ENCODE measurements at regions not wholly inside any gene's neighbourhood (a gene's known extent, or its start where the extent isn't known, plus 50 kb on each side); places are given as distances from the start of the nearest gene placed in this dataset.

GRCh38 chr18:55166260-55166598 is 207.0 kb upstream of the CCDC68 start:
- Histone ChIP-seq H3K4me1 (ENCODE audit: control insufficient read depth in 3 of 3, insufficient read depth in 3 of 3, low read length in 3 of 3) (no peaks in the 10 kb centered on the region), H3K27ac (ENCODE audit: low read depth, low read length) (no peak overlapping the region), H3K9me3 (ENCODE audit: control insufficient read depth in 3 of 3, low read length in 3 of 3) (no peaks in the 10 kb centered on the region), H3K27me3 (ENCODE audit: control insufficient read depth in 3 of 3, insufficient read depth in 3 of 3, low read length in 3 of 3) (no peaks in the 10 kb centered on the region), H3K4me3 (ENCODE audit: low read length in 3 of 3) (no peak overlapping the region), H3K36me3 (ENCODE audit: control insufficient read depth in 3 of 3, insufficient read depth in 3 of 3, low read length in 3 of 3) (no peaks in the 10 kb centered on the region), H3K9ac (ENCODE audit: low read depth in 1 of 3, low read length in 3 of 3) (no peak overlapping the region)

GRCh38 chr18:55163550-55163949 is 204.3 kb upstream of the CCDC68 start:
- no peaks in the 10 kb centered on the region for H3K4me1 ChIP-seq (ENCODE audit: control insufficient read depth in 3 of 3, insufficient read depth in 3 of 3, low read length in 3 of 3)

GRCh38 chr18:55161916-55162315 is 202.7 kb upstream of the CCDC68 start:
- peaks cover 0 to 3% (median 0%) of the 10 kb centered on the region in 3 donors for H3K9me3 ChIP-seq (ENCODE audit: control insufficient read depth in 3 of 3, low read length in 3 of 3)
- H3K9ac ChIP-seq (ENCODE audit: low read depth in 1 of 3, low read length in 3 of 3), result no peak overlapping the region
- H3K27me3 ChIP-seq (ENCODE audit: control insufficient read depth in 3 of 3, insufficient read depth in 3 of 3, low read length in 3 of 3), result no peaks in the 10 kb centered on the region
- no peaks in the 10 kb centered on the region for H3K36me3 ChIP-seq (ENCODE audit: control insufficient read depth in 3 of 3, insufficient read depth in 3 of 3, low read length in 3 of 3)
- no peak overlapping the region for H3K27ac ChIP-seq (ENCODE audit: low read depth, low read length)
- no peaks in the 10 kb centered on the region for H3K4me1 ChIP-seq (ENCODE audit: control insufficient read depth in 3 of 3, insufficient read depth in 3 of 3, low read length in 3 of 3)
- H3K4me3 ChIP-seq (ENCODE audit: low read length in 3 of 3), result no peak overlapping the region

More at GRCh38 chr18:55163550-55163949, 204.3 kb upstream of the CCDC68 start:
- Histone ChIP-seq H3K9ac (ENCODE audit: low read depth in 1 of 3, low read length in 3 of 3) (no peak overlapping the region), H3K9me3 (ENCODE audit: control insufficient read depth in 3 of 3, low read length in 3 of 3) (no peaks in the 10 kb centered on the region), H3K4me3 (ENCODE audit: low read length in 3 of 3) (no peak overlapping the region), H3K27me3 (ENCODE audit: control insufficient read depth in 3 of 3, insufficient read depth in 3 of 3, low read length in 3 of 3) (no peaks in the 10 kb centered on the region), H3K27ac (ENCODE audit: low read depth, low read length) (no peak overlapping the region), H3K36me3 (ENCODE audit: control insufficient read depth in 3 of 3, insufficient read depth in 3 of 3, low read length in 3 of 3) (no peaks in the 10 kb centered on the region)

- H3K27me3 ChIP-seq (ENCODE audit: control insufficient read depth in 3 of 3, insufficient read depth in 3 of 3, low read length in 3 of 3), result no peaks in the 10 kb centered on the region
- H3K9ac ChIP-seq (ENCODE audit: low read depth in 1 of 3, low read length in 3 of 3), result no peak overlapping the region
- H3K27ac ChIP-seq (ENCODE audit: low read depth, low read length), result no peak overlapping the region
- no peak overlapping the region for H3K4me3 ChIP-seq (ENCODE audit: low read length in 3 of 3)
- no peaks in the 10 kb centered on the region for H3K36me3 ChIP-seq (ENCODE audit: control insufficient read depth in 3 of 3, insufficient read depth in 3 of 3, low read length in 3 of 3)
- H3K9me3 ChIP-seq (ENCODE audit: control insufficient read depth in 3 of 3, low read length in 3 of 3), result peaks cover 0 to 3% (median 0%) of the 10 kb centered on the region in 3 donors
- no peaks in the 10 kb centered on the region for H3K4me1 ChIP-seq (ENCODE audit: control insufficient read depth in 3 of 3, insufficient read depth in 3 of 3, low read length in 3 of 3)
Observed at GRCh38 chr18:55159027-55159426, 199.8 kb upstream of the CCDC68 start.

- H3K36me3 ChIP-seq (ENCODE audit: control insufficient read depth in 3 of 3, insufficient read depth in 3 of 3, low read length in 3 of 3), result no peaks in the 10 kb centered on the region
- H3K27me3 ChIP-seq (ENCODE audit: control insufficient read depth in 3 of 3, insufficient read depth in 3 of 3, low read length in 3 of 3), result no peaks in the 10 kb centered on the region
- no peak overlapping the region for H3K27ac ChIP-seq (ENCODE audit: low read depth, low read length)
- H3K4me1 ChIP-seq (ENCODE audit: control insufficient read depth in 3 of 3, insufficient read depth in 3 of 3, low read length in 3 of 3), result no peaks in the 10 kb centered on the region
- H3K4me3 ChIP-seq (ENCODE audit: low read length in 3 of 3), result no peak overlapping the region
- H3K9ac ChIP-seq (ENCODE audit: low read depth in 1 of 3, low read length in 3 of 3), result no peak overlapping the region
- peaks cover 0 to 3% (median 0%) of the 10 kb centered on the region in 3 donors for H3K9me3 ChIP-seq (ENCODE audit: control insufficient read depth in 3 of 3, low read length in 3 of 3)
Observed at GRCh38 chr18:55158570-55158969, 199.3 kb upstream of the CCDC68 start.

- Histone ChIP-seq H3K4me1 (ENCODE audit: control insufficient read depth in 3 of 3, insufficient read depth in 3 of 3, low read length in 3 of 3) (peaks cover 0 to 7% (median 0%) of the 10 kb centered on the region in 3 donors), H3K27ac (ENCODE audit: low read depth, low read length) (no peak overlapping the region), H3K27me3 (ENCODE audit: control insufficient read depth in 3 of 3, insufficient read depth in 3 of 3, low read length in 3 of 3) (no peaks in the 10 kb centered on the region), H3K36me3 (ENCODE audit: control insufficient read depth in 3 of 3, insufficient read depth in 3 of 3, low read length in 3 of 3) (no peaks in the 10 kb centered on the region), H3K9ac (ENCODE audit: low read depth in 1 of 3, low read length in 3 of 3) (no peak overlapping the region), H3K9me3 (ENCODE audit: control insufficient read depth in 3 of 3, low read length in 3 of 3) (peaks cover 0 to 2% (median 0%) of the 10 kb centered on the region in 3 donors), H3K4me3 (ENCODE audit: low read length in 3 of 3) (no peak overlapping the region)
Observed at GRCh38 chr18:55153346-55153745, 194.1 kb upstream of the CCDC68 start.

- Histone ChIP-seq H3K27ac (ENCODE audit: low read depth, low read length) (no peak overlapping the region), H3K4me3 (ENCODE audit: low read length in 3 of 3) (no peak overlapping the region), H3K9me3 (ENCODE audit: control insufficient read depth in 3 of 3, low read length in 3 of 3) (no peaks in the 10 kb centered on the region), H3K9ac (ENCODE audit: low read depth in 1 of 3, low read length in 3 of 3) (no peak overlapping the region), H3K27me3 (ENCODE audit: control insufficient read depth in 3 of 3, insufficient read depth in 3 of 3, low read length in 3 of 3) (no peaks in the 10 kb centered on the region), H3K4me1 (ENCODE audit: control insufficient read depth in 3 of 3, insufficient read depth in 3 of 3, low read length in 3 of 3) (peaks cover 0 to 7% (median 0%) of the 10 kb centered on the region in 3 donors), H3K36me3 (ENCODE audit: control insufficient read depth in 3 of 3, insufficient read depth in 3 of 3, low read length in 3 of 3) (no peaks in the 10 kb centered on the region)
Observed at GRCh38 chr18:55152801-55153200, 193.5 kb upstream of the CCDC68 start.

- Histone ChIP-seq H3K9me3 (ENCODE audit: control insufficient read depth in 3 of 3, low read length in 3 of 3) (no peaks in the 10 kb centered on the region), H3K4me1 (ENCODE audit: control insufficient read depth in 3 of 3, insufficient read depth in 3 of 3, low read length in 3 of 3) (peaks cover 0 to 7% (median 0%) of the 10 kb centered on the region in 3 donors), H3K9ac (ENCODE audit: low read depth in 1 of 3, low read length in 3 of 3) (no peak overlapping the region), H3K36me3 (ENCODE audit: control insufficient read depth in 3 of 3, insufficient read depth in 3 of 3, low read length in 3 of 3) (no peaks in the 10 kb centered on the region), H3K27ac (ENCODE audit: low read depth, low read length) (no peak overlapping the region), H3K27me3 (ENCODE audit: control insufficient read depth in 3 of 3, insufficient read depth in 3 of 3, low read length in 3 of 3) (no peaks in the 10 kb centered on the region), H3K4me3 (ENCODE audit: low read length in 3 of 3) (no peak overlapping the region)
Observed at GRCh38 chr18:55149994-55150393, 190.7 kb upstream of the CCDC68 start.

GRCh38 chr18:55147791-55148190 is 188.5 kb upstream of the CCDC68 start:
- H3K9ac ChIP-seq (ENCODE audit: low read depth in 1 of 3, low read length in 3 of 3), result no peak overlapping the region
- H3K27me3 ChIP-seq (ENCODE audit: control insufficient read depth in 3 of 3, insufficient read depth in 3 of 3, low read length in 3 of 3), result no peaks in the 10 kb centered on the region
- H3K4me3 ChIP-seq (ENCODE audit: low read length in 3 of 3), result no peak overlapping the region
- H3K36me3 ChIP-seq (ENCODE audit: control insufficient read depth in 3 of 3, insufficient read depth in 3 of 3, low read length in 3 of 3), result no peaks in the 10 kb centered on the region
- no peak overlapping the region for H3K27ac ChIP-seq (ENCODE audit: low read depth, low read length)
- H3K4me1 ChIP-seq (ENCODE audit: control insufficient read depth in 3 of 3, insufficient read depth in 3 of 3, low read length in 3 of 3), result peaks cover 0 to 7% (median 0%) of the 10 kb centered on the region in 3 donors
- no peaks in the 10 kb centered on the region for H3K9me3 ChIP-seq (ENCODE audit: control insufficient read depth in 3 of 3, low read length in 3 of 3)

- H3K4me3 ChIP-seq (ENCODE audit: low read length in 3 of 3), result no peak overlapping the region
- H3K27ac ChIP-seq (ENCODE audit: low read depth, low read length), result no peak overlapping the region
- H3K9ac ChIP-seq (ENCODE audit: low read depth in 1 of 3, low read length in 3 of 3), result no peak overlapping the region
- no peaks in the 10 kb centered on the region for H3K9me3 ChIP-seq (ENCODE audit: control insufficient read depth in 3 of 3, low read length in 3 of 3)
- H3K4me1 ChIP-seq (ENCODE audit: control insufficient read depth in 3 of 3, insufficient read depth in 3 of 3, low read length in 3 of 3), result no peaks in the 10 kb centered on the region
- no peaks in the 10 kb centered on the region for H3K27me3 ChIP-seq (ENCODE audit: control insufficient read depth in 3 of 3, insufficient read depth in 3 of 3, low read length in 3 of 3)
- H3K36me3 ChIP-seq (ENCODE audit: control insufficient read depth in 3 of 3, insufficient read depth in 3 of 3, low read length in 3 of 3), result no peaks in the 10 kb centered on the region
Observed at GRCh38 chr18:55144193-55144930, 185.1 kb upstream of the CCDC68 start.
